NCI-H128 (cell line): ENCODE measurements at regions not wholly inside any gene's neighbourhood (a gene's known extent, or its start where the extent isn't known, plus 50 kb on each side); places are given as distances from the start of the nearest gene placed in this dataset.

Experiments used
- DNase-seq: peaks from one replicate; lab custom pipeline; 2025; ENCODE audit not compliant: unreplicated experiment; lab: John Stamatoyannopoulos, UW

GRCh38 chr18:46373791-46374190 is 269.6 kb downstream of the HAUS1 start:
- no peak for DNase-seq

- DNase-seq: no peak
Observed at GRCh38 chr18:46374850-46375249, 270.7 kb downstream of the HAUS1 start.

- DNase-seq: no peak
Observed at GRCh38 chr18:46377557-46377956, 273.4 kb downstream of the HAUS1 start.

- no peak for DNase-seq
Observed at GRCh38 chr18:46378126-46378863, 274.1 kb downstream of the HAUS1 start.

GRCh38 chr18:46378864-46379207 is 274.7 kb downstream of the HAUS1 start:
- no peak for DNase-seq

GRCh38 chr18:46379323-46379950 is 275.3 kb downstream of the HAUS1 start:
- no peak for DNase-seq

GRCh38 chr18:46385124-46385523 is 271.9 kb downstream of the LOXHD1 start:
- DNase-seq: no peak

GRCh38 chr18:46386788-46387187 is 270.2 kb downstream of the LOXHD1 start:
- no peak for DNase-seq

GRCh38 chr18:46387441-46388131 is 269.4 kb downstream of the LOXHD1 start:
- no peak for DNase-seq

- DNase-seq: no peak
Observed at GRCh38 chr18:46388286-46388685, 268.7 kb downstream of the LOXHD1 start.

- no peak for DNase-seq
Observed at GRCh38 chr18:46392576-46392975, 264.4 kb downstream of the LOXHD1 start.

GRCh38 chr18:46393230-46393629 is 263.8 kb downstream of the LOXHD1 start:
- no peak for DNase-seq

GRCh38 chr18:46393961-46394360 is 263.1 kb downstream of the LOXHD1 start:
- DNase-seq: no peak

GRCh38 chr18:46395795-46396194 is 261.2 kb downstream of the LOXHD1 start:
- no peak for DNase-seq

GRCh38 chr18:46397174-46397573 is 259.8 kb downstream of the LOXHD1 start:
- DNase-seq: no peak

- DNase-seq: no peak
Observed at GRCh38 chr18:46398005-46398404, 259.0 kb downstream of the LOXHD1 start.

GRCh38 chr18:46398625-46399024 is 258.4 kb downstream of the LOXHD1 start:
- DNase-seq: no peak

GRCh38 chr18:46399303-46399702 is 257.7 kb downstream of the LOXHD1 start:
- DNase-seq: no peak

- no peak for DNase-seq
Observed at GRCh38 chr18:46400449-46400848, 256.6 kb downstream of the LOXHD1 start.

GRCh38 chr18:46401486-46402070 is 255.4 kb downstream of the LOXHD1 start:
- DNase-seq: no peak

GRCh38 chr18:46402396-46402795 is 254.6 kb downstream of the LOXHD1 start:
- no peak for DNase-seq

- DNase-seq: no peak
Observed at GRCh38 chr18:46402945-46403344, 254.1 kb downstream of the LOXHD1 start.
